ENCODE measurements at regions not wholly inside any gene's neighbourhood (a gene's known extent, or its start where the extent isn't known, plus 50 kb on each side); places are given as distances from the start of the nearest gene placed in this dataset.

DNA sequence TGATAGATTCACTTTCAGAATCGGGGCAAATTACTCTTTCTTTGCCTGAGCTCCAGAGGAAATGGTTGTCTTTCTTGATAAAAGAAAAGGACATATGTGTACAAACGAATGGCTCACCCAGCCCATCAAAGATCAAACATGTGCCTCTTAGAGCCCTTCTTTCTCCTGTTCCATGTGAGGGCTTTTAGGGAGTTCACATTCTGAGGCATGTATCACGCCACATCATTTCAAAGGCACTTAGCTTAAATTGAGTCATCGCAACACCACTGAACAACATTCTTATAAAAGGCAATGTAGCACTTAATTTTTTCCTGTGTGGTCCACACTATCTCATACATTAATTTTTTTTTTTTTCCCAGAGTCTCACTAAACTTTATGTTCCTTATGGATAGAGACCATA lies 521.0 kb downstream of the SUCLA2 start:
- Histone ChIP-seq H4K20me1 (ENCODE audit: control insufficient read depth, insufficient read depth, insufficient read length) (no peaks in the 10 kb centered on the region), H2BK20ac (ENCODE audit: low read depth, low read length, poor library complexity, severe bottlenecking) (no peak overlapping the region), H3K27me3 (ENCODE audit: insufficient read depth, low read length) (no peaks in the 10 kb centered on the region), H2BK120ac (ENCODE audit: low read depth, low read length, poor library complexity, severe bottlenecking) (no peak overlapping the region), H3K4ac (ENCODE audit: low read depth, low read length) (no peak overlapping the region), H2BK5ac (ENCODE audit: insufficient read length, low read length) (no peak overlapping the region), H2BK12ac (ENCODE audit: insufficient read length, low read depth, low read length) (no peak overlapping the region), H3K9me3 (ENCODE audit: control insufficient read depth, low read depth, low read length) (no peaks in the 10 kb centered on the region), H3K79me1 (ENCODE audit: insufficient read depth, low read depth, low read length, poor library complexity, severe bottlenecking) (no peaks in the 10 kb centered on the region), H4K5ac (ENCODE audit: insufficient read length, low read depth, low read length) (no peak overlapping the region), H2AK5ac (ENCODE audit: insufficient read length, low read length) (no peak overlapping the region), H3K18ac (ENCODE audit: insufficient read length, low read depth, low read length) (no peak overlapping the region), H3K23ac (ENCODE audit: insufficient read length, low read depth, low read length) (no peak overlapping the region), H4K91ac (ENCODE audit: insufficient read length, low read depth, low read length) (no peak overlapping the region), H2AFZ (ENCODE audit: low read length) (no peak overlapping the region), H3K79me2 (ENCODE audit: insufficient read depth, low read length) (no peaks in the 10 kb centered on the region), H3K4me2 (ENCODE audit: insufficient read depth, insufficient read length, low read length) (no peak overlapping the region), H3K23me2 (ENCODE audit: insufficient read length, low read depth, low read length, poor library complexity, severe bottlenecking) (no peaks in the 10 kb centered on the region), H3K56ac (ENCODE audit: insufficient read length, low read depth, low read length) (no peak overlapping the region), H4K8ac (replicated peaks; ENCODE audit: insufficient read length, low read depth, low read length) (no peak overlapping the region), H3T11ph (ENCODE audit: low read length) (no peak overlapping the region), H3K14ac (ENCODE audit: insufficient read depth, low read length) (no peak overlapping the region), H3K27ac (ENCODE audit: insufficient read length, low read depth, low read length) (no peak overlapping the region), H3K9ac (ENCODE audit: extremely low read depth, insufficient read length, low read length) (no peak overlapping the region), H2BK15ac (ENCODE audit: low read depth, low read length) (no peak overlapping the region), H3K4me1 (ENCODE audit: insufficient read depth, low read length) (no peaks in the 10 kb centered on the region)
- Mint-ChIP-seq H3K4me3 (no peak overlapping the region), H3K9me3 (no peaks in the 10 kb centered on the region), H3K4me1 (peaks cover 2 to 4% of the 10 kb centered on the region in 2 experiments; a peak in 2 of 4 replicates), H3K36me3 (ENCODE audit: insufficient read depth in 1 of 3, low read depth in 3 of 3) (no peaks in the 10 kb centered on the region; a peak in 1 of 7 replicates), H3K27ac (no peak overlapping the region), H3K27me3 (ENCODE audit: low read depth) (no peaks in the 10 kb centered on the region)
- no peak for DNase-seq
- TF ChIP-seq, protein P1, sequence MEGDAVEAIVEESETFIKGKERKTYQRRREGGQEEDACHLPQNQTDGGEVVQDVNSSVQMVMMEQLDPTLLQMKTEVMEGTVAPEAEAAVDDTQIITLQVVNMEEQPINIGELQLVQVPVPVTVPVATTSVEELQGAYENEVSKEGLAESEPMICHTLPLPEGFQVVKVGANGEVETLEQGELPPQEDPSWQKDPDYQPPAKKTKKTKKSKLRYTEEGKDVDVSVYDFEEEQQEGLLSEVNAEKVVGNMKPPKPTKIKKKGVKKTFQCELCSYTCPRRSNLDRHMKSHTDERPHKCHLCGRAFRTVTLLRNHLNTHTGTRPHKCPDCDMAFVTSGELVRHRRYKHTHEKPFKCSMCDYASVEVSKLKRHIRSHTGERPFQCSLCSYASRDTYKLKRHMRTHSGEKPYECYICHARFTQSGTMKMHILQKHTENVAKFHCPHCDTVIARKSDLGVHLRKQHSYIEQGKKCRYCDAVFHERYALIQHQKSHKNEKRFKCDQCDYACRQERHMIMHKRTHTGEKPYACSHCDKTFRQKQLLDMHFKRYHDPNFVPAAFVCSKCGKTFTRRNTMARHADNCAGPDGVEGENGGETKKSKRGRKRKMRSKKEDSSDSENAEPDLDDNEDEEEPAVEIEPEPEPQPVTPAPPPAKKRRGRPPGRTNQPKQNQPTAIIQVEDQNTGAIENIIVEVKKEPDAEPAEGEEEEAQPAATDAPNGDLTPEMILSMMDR (conservative IDR thresholded peaks at IDR 0.05): no peak
- WGBS (ENCODE audit: extremely low coverage, insufficient read length, low lambda C conversion rate): no CpG with 5 or more reads among the region's 4 CpGs

Data from H9 (cell line).